ENCODE measurements at regions not wholly inside any gene's neighbourhood (a gene's known extent, or its start where the extent isn't known, plus 50 kb on each side); places are given as distances from the start of the nearest gene placed in this dataset.

DNA sequence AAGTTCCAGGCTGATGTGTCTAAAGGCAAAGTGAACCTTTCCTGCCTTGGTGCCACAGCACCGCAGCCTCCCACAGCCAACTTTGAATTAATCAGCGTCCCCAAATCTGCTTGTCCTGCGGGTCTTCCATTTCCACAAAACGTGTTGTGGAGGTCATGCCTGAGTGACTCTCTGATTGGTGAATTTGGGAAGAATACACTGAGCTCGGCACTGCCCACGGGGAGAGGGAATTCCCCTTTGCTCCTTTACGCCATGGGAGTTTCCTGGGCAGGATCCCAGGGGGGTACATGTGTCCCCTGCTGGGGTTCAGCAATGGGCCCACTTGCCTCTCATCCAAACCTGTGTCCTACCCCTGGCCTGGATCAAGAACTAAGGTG, 90.4 kb downstream of the LHX2 start:
- no peaks in the 10 kb centered on the region for H3K9me2 ChIP-seq (ENCODE audit: insufficient read depth, low read length)
- no peaks in the 10 kb centered on the region for H3K79me2 ChIP-seq (ENCODE audit: insufficient read depth, low read depth, low read length)
- H2AFZ ChIP-seq (ENCODE audit: low read length): no peak overlapping the region
- TF ChIP-seq EZH2phosphoT487 (IDR thresholded peaks at IDR 0.05; ENCODE audit: borderline replicate concordance, low read depth, low read length): no peak
- TF ChIP-seq, protein P1, sequence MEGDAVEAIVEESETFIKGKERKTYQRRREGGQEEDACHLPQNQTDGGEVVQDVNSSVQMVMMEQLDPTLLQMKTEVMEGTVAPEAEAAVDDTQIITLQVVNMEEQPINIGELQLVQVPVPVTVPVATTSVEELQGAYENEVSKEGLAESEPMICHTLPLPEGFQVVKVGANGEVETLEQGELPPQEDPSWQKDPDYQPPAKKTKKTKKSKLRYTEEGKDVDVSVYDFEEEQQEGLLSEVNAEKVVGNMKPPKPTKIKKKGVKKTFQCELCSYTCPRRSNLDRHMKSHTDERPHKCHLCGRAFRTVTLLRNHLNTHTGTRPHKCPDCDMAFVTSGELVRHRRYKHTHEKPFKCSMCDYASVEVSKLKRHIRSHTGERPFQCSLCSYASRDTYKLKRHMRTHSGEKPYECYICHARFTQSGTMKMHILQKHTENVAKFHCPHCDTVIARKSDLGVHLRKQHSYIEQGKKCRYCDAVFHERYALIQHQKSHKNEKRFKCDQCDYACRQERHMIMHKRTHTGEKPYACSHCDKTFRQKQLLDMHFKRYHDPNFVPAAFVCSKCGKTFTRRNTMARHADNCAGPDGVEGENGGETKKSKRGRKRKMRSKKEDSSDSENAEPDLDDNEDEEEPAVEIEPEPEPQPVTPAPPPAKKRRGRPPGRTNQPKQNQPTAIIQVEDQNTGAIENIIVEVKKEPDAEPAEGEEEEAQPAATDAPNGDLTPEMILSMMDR (conservative IDR thresholded peaks at IDR 0.05; ENCODE audit: low read length): no peak
- no peaks in the 10 kb centered on the region for H4K20me1 ChIP-seq (ENCODE audit: insufficient read depth, low read length)
- intact Hi-C loops (cut with micrococcal nuclease; ENCODE audit: unreplicated experiment): no loop called here
- DNase-seq (ENCODE audit: low spot score): no peak
- H3K9me3 ChIP-seq (ENCODE audit: low read length): no peaks in the 10 kb centered on the region
- no peaks in the 10 kb centered on the region for H3K4me1 ChIP-seq (ENCODE audit: insufficient read depth, low read length, poor library complexity, severe bottlenecking)
- H3K27ac ChIP-seq (ENCODE audit: low read depth, low read length, poor library complexity, severe bottlenecking): no peak overlapping the region
- ChIA-PET CTCF (ENCODE audit: unreplicated experiment) (no interaction called here), POLR2A (interaction anchor here (0.7 kb wide), 2 partner anchors 275 to 556 kb away, joined by 3 read pairs; no protein-coding TSS in a partner anchor)
- H3K4me3 ChIP-seq (ENCODE audit: low read depth, low read length, poor library complexity, severe bottlenecking): no peak overlapping the region
- no TSS peak for BruUV-seq (replicated peaks)
- H3K36me3 ChIP-seq (ENCODE audit: insufficient read depth, low read length): no peaks in the 10 kb centered on the region
- H3K4me2 ChIP-seq (ENCODE audit: low read length): no peak overlapping the region

DNA sequence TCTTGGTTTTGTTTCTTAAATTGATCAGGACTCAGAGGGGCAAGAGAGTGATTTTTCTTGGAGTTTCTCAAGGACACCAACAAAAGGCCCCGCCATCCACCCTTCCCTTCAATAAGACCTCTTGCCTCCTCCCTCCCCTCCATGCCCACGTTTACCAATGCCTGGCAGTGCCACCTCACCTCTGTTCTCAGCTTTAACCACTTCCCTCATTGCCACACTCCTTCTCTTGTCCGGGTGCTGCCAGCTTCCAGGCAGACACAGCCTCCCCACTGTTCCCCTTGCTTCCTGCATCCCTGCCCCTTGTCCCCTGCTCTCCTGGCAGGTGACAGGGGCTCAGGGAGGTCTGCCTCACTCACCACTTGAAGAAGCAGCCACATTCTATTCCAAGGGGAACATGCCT, 90.8 kb downstream of the LHX2 start:
- no peaks in the 10 kb centered on the region for H3K36me3 ChIP-seq (ENCODE audit: insufficient read depth, low read length)
- no peaks in the 10 kb centered on the region for H3K9me2 ChIP-seq (ENCODE audit: insufficient read depth, low read length)
- H4K20me1 ChIP-seq (ENCODE audit: insufficient read depth, low read length): no peaks in the 10 kb centered on the region
- H3K4me1 ChIP-seq (ENCODE audit: insufficient read depth, low read length, poor library complexity, severe bottlenecking): no peaks in the 10 kb centered on the region
- no peaks in the 10 kb centered on the region for H3K9me3 ChIP-seq (ENCODE audit: low read length)
- no TSS peak for BruUV-seq (replicated peaks)
- no peak overlapping the region for H2AFZ ChIP-seq (ENCODE audit: low read length)
- intact Hi-C loops (cut with micrococcal nuclease; ENCODE audit: unreplicated experiment): no loop called here
- ChIA-PET CTCF (ENCODE audit: unreplicated experiment) (no interaction called here), POLR2A (no interaction called here)
- no peaks in the 10 kb centered on the region for H3K79me2 ChIP-seq (ENCODE audit: insufficient read depth, low read depth, low read length)
- no peak for TF ChIP-seq EZH2phosphoT487 (IDR thresholded peaks at IDR 0.05; ENCODE audit: borderline replicate concordance, low read depth, low read length)
- TF ChIP-seq, protein P1 (conservative IDR thresholded peaks at IDR 0.05; ENCODE audit: low read length): no peak
- no peak overlapping the region for H3K4me3 ChIP-seq (ENCODE audit: low read depth, low read length, poor library complexity, severe bottlenecking)
- no peak overlapping the region for H3K4me2 ChIP-seq (ENCODE audit: low read length)
- no peak overlapping the region for H3K27ac ChIP-seq (ENCODE audit: low read depth, low read length, poor library complexity, severe bottlenecking)
- no peak for DNase-seq (ENCODE audit: low spot score)

DNA sequence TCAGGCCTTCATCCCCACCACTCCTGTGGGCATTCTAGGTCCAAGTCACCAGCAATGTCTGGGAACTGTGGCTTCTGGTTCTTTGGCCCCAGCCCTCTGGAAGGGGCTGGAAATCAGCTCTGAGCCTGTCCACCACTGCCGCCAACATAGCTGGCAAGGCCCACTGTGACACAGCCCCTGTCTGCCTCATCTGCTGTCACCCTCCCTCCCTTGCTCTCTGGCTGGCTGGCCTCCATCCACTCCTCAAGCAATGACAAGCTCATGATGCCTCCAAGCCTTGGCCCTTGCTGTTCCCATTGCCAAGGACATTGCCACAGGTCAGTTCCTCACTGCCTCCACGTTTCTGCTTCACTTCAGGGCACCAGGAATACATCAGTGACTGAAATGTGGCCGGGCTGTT, 93.7 kb downstream of the LHX2 start:
- ChIA-PET CTCF (ENCODE audit: unreplicated experiment) (no interaction called here), POLR2A (interaction anchor here (0.6 kb wide), 1 partner anchor 28 kb away, joined by 5 read pairs; no protein-coding TSS in a partner anchor)
- H3K79me2 ChIP-seq (ENCODE audit: insufficient read depth, low read depth, low read length): no peaks in the 10 kb centered on the region
- no peaks in the 10 kb centered on the region for H3K4me1 ChIP-seq (ENCODE audit: insufficient read depth, low read length, poor library complexity, severe bottlenecking)
- H3K9me2 ChIP-seq (ENCODE audit: insufficient read depth, low read length): no peaks in the 10 kb centered on the region
- DNase-seq (ENCODE audit: low spot score): no peak
- no peak overlapping the region for H3K4me2 ChIP-seq (ENCODE audit: low read length)
- intact Hi-C loops (cut with micrococcal nuclease; ENCODE audit: unreplicated experiment): no loop called here
- TF ChIP-seq EZH2phosphoT487 (IDR thresholded peaks at IDR 0.05; ENCODE audit: borderline replicate concordance, low read depth, low read length): no peak
- TF ChIP-seq, protein P1 (conservative IDR thresholded peaks at IDR 0.05; ENCODE audit: low read length): no peak
- no peaks in the 10 kb centered on the region for H4K20me1 ChIP-seq (ENCODE audit: insufficient read depth, low read length)
- no TSS peak for BruUV-seq (replicated peaks)
- H2AFZ ChIP-seq (ENCODE audit: low read length): no peak overlapping the region
- H3K9me3 ChIP-seq (ENCODE audit: low read length): no peaks in the 10 kb centered on the region
- no peak overlapping the region for H3K4me3 ChIP-seq (ENCODE audit: low read depth, low read length, poor library complexity, severe bottlenecking)
- no peaks in the 10 kb centered on the region for H3K36me3 ChIP-seq (ENCODE audit: insufficient read depth, low read length)
- H3K27ac ChIP-seq (ENCODE audit: low read depth, low read length, poor library complexity, severe bottlenecking): no peak overlapping the region

All from OCI-LY7 (cell line).